Coronary artery (tissue), 2 donors: ENCODE measurements at regions not wholly inside any gene's neighbourhood (a gene's known extent, or its start where the extent isn't known, plus 50 kb on each side); places are given as distances from the start of the nearest gene placed in this dataset.

Experiments
- DNase-seq: peaks from one replicate; pipeline ENCODE4 v3.0.0-alpha.2; 2017; ENCODE audit warnings: low spot score
- H3K27ac ChIP-seq, 2 donors: fragments of 200-600 bp; sonication (generic); one replicate each; pipeline ENCODE4 v1.5.1; 2016 to 2019
- H3K4me3 ChIP-seq: fragments of 200-600 bp; sonication (generic); 2 replicates; pipeline ENCODE4 v1.5.1; 2016; ENCODE audit warnings: mild to moderate bottlenecking, moderate library complexity
- CTCF ChIP-seq: fragments of 200-600 bp; sonication (generic); IDR thresholded peaks from one replicate; pipeline ENCODE4 v1.5.1; 2019; ENCODE audit warnings: antibody characterized with exemption

- Histone ChIP-seq H3K27ac (no peak overlapping the region), H3K4me3 (no peak overlapping the region)
- no peak for TF ChIP-seq CTCF
- no peak for DNase-seq
Observed at GRCh38 chr20:57868310-57868709, 158.5 kb upstream of the PMEPA1 start.

GRCh38 chr20:57867807-57868206 lies 158.0 kb upstream of the PMEPA1 start:
- TF ChIP-seq CTCF = no peak
- no peak for DNase-seq
- H3K4me3 ChIP-seq = no peak overlapping the region
- H3K27ac ChIP-seq = no peak overlapping the region

GRCh38 chr20:57867181-57867803 lies 157.5 kb upstream of the PMEPA1 start:
- Histone ChIP-seq H3K27ac (no peak overlapping the region), H3K4me3 (no peak overlapping the region)
- TF ChIP-seq CTCF = no peak
- DNase-seq = no peak

DNA sequence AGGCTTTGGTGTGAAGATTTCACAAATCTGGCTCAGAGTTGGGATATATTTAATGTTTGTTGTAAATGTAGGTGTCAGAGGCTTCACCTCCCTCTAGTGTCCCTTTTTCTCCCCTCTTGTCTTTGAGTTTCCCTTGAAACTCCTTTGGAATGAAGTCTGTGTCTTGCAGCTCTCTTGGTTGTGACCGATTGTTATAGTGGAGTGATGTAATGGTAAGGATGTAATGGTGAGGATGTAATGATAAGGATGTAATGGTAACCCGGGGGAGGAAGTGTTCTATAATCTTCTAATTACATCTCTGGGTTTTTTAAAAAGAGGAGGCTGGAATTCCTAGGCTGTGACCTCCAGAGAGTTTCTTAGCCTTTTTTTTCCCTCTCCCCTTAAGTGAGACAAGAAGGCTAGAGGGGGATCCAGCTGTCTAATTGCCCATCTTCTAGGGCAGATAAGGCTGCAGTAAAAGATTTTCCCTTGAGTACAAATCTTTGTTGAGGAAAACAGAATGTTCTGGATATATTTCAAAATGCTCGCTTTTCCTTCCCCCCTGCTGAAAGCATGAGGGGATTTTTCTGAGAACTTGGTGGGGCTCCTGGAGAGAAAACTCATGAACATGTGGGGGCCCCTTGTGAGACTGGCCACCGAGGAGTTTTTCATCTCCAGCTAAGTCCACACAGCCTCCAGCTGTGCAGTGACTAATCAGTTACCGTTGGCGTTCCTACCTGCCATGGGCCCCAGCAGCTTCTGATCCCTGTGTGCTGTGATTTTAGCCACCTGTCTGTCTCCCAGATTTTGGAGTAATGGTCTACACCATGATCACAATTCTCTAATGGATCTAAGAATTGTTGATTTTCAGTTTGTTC lies 156.7 kb upstream of the PMEPA1 start:
- no peak for TF ChIP-seq CTCF
- no peak for DNase-seq
- no peak overlapping the region for H3K4me3 ChIP-seq
- H3K27ac ChIP-seq = no peak overlapping the region

GRCh38 chr20:57865266-57865665 lies 155.5 kb upstream of the PMEPA1 start:
- TF ChIP-seq CTCF = no peak
- no peak overlapping the region for H3K4me3 ChIP-seq
- no peak for DNase-seq
- no peak overlapping the region for H3K27ac ChIP-seq

DNA sequence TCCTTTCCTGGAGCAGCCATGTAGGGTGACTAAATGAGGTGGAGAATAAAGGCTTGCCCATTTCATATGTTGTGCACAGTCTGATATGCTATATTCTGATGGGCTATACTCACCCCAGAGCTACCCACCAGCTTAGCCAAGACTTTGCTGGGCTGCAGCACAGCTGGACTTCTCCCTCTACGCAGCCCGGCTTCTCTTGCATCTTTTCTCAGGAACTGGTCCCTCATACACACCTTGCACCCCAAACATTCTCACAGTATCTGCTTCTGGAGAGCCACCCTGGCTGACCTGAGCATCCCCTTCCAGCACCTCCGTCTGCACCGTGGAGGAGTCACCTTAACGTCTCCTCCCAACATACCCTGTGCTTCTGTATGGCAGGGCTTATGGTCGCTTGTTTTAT lies 150.8 kb upstream of the PMEPA1 start:
- H3K27ac ChIP-seq = no peak overlapping the region
- no peak overlapping the region for H3K4me3 ChIP-seq
- TF ChIP-seq CTCF = no peak
- DNase-seq = peak; percentile 45

GRCh38 chr20:57857969-57858368 lies 148.2 kb upstream of the PMEPA1 start:
- DNase-seq = no peak
- Histone ChIP-seq H3K27ac (no peak overlapping the region), H3K4me3 (no peak overlapping the region)
- TF ChIP-seq CTCF = no peak
